Thyroid gland (tissue), 4 donors: ENCODE measurements at regions not wholly inside any gene's neighbourhood (a gene's known extent, or its start where the extent isn't known, plus 50 kb on each side); places are given as distances from the start of the nearest gene placed in this dataset.

Source experiments
- DNase-seq, 2 donors: peaks; one replicate each; pipeline ENCODE4 v3.0.0-alpha.2; 2019
- H3K27ac ChIP-seq, 3 donors: fragments of 200-600 bp; sonication (generic); 1 replicate in 2 of 3; 2 replicates in 1 of 3; pipeline ENCODE4 v1.5.1; 2016 to 2019; ENCODE audit warnings: mild to moderate bottlenecking in 1 of 3, moderate library complexity in 1 of 3
- H3K27me3 ChIP-seq: fragments of 200-600 bp; sonication (generic); one replicate; pipeline ENCODE4 v1.5.1; 2019
- H3K36me3 ChIP-seq, 2 donors: fragments of 200-600 bp; sonication (generic); one replicate each; pipeline ENCODE4 v1.5.1; 2016 to 2019
- H3K4me1 ChIP-seq, 2 donors: fragments of 200-600 bp; sonication (generic); one replicate each; pipeline ENCODE4 v1.5.1; 2017 to 2019
- H3K4me3 ChIP-seq, 3 donors: fragments of 200-600 bp; sonication (generic); replicated peaks in 1 of 3; 1 replicate in 2 of 3; 2 replicates in 1 of 3; pipeline ENCODE4 v1.5.1; 2016; ENCODE audit warnings: mild to moderate bottlenecking in 1 of 3
- H3K9me3 ChIP-seq: fragments of 200-600 bp; sonication (generic); one replicate; pipeline ENCODE4 v1.5.1; 2017
- POLR2A ChIP-seq, 2 donors: fragments of 450-650 bp; IDR thresholded peaks; one replicate each; pipeline ENCODE4 v1.6.1; 2017; ENCODE audit warnings: antibody characterized with exemption in 2 of 2, mild to moderate bottlenecking in 2 of 2, moderate library complexity in 1 of 2
- WGBS, 2 donors: methylation state at CpG; one replicate each; pipeline ENCODE4 v1.1.5; 2017; 5-methylcytosine and 5-hydroxymethylcytosine counted together
- intact Hi-C: fragments of 100-400 bp; cut with DNase I; formaldehyde crosslinking; loops from one replicate; pipeline ENCODE4 v1.15.1; 2023
- TF ChIP-seq, protein P1 (sequence below), 6 experiments: fragments of 200-600 bp in 3 of 6; fragments of 450-650 bp in 3 of 6; sonication (generic) in 3 of 6; IDR thresholded peaks; one replicate each; pipeline ENCODE4 v1.5.1; 2016 to 2019; ENCODE audit warnings: antibody characterized with exemption in 6 of 6, mild to moderate bottlenecking in 2 of 6, inconsistent platforms in 1 of 6, moderate library complexity in 1 of 6

- H3K4me3 ChIP-seq, result no peak overlapping the region
- no peak overlapping the region for H3K27ac ChIP-seq
- no peaks in the 10 kb centered on the region for H3K27me3 ChIP-seq
- H3K9me3 ChIP-seq, result no peaks in the 10 kb centered on the region
- intact Hi-C loops, result no loop called here
- H3K4me1 ChIP-seq, result no peaks in the 10 kb centered on the region
- TF ChIP-seq, protein P1, sequence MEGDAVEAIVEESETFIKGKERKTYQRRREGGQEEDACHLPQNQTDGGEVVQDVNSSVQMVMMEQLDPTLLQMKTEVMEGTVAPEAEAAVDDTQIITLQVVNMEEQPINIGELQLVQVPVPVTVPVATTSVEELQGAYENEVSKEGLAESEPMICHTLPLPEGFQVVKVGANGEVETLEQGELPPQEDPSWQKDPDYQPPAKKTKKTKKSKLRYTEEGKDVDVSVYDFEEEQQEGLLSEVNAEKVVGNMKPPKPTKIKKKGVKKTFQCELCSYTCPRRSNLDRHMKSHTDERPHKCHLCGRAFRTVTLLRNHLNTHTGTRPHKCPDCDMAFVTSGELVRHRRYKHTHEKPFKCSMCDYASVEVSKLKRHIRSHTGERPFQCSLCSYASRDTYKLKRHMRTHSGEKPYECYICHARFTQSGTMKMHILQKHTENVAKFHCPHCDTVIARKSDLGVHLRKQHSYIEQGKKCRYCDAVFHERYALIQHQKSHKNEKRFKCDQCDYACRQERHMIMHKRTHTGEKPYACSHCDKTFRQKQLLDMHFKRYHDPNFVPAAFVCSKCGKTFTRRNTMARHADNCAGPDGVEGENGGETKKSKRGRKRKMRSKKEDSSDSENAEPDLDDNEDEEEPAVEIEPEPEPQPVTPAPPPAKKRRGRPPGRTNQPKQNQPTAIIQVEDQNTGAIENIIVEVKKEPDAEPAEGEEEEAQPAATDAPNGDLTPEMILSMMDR (IDR thresholded peaks at IDR 0.05), result no peak
- H3K36me3 ChIP-seq, result no peaks in the 10 kb centered on the region
- DNase-seq, result no peak
- WGBS, 2 donors, result 81 to 86% methylated on average over 5 of the region's 5 CpGs
Observed at GRCh38 chr5:17819783-17820182, 185.5 kb downstream of the TAF11L14 start.

DNA sequence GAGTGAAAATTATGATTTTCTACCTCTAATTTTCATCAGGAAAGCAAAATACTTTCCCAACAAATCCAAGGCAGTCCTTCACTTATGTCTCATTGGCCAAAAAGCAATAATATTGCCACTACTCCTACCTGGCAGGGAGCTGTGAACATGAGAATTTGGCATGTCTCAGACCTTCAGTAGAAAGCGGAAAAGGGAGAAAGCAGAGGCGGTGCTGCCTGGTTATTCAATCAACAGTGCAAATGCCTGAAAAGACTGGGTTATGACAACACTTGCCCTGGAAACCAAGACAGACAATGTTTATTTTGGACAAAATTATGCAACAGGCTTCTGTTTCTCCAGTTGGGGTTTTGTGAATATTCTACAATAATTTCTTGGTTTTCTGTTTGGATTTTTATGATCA lies 194.4 kb downstream of the TAF11L14 start:
- no peaks in the 10 kb centered on the region for H3K4me1 ChIP-seq
- no peak overlapping the region for H3K4me3 ChIP-seq
- H3K36me3 ChIP-seq, result no peaks in the 10 kb centered on the region
- intact Hi-C loops, result no loop called here
- no peak for DNase-seq
- H3K27ac ChIP-seq, result no peak overlapping the region
- H3K9me3 ChIP-seq, result no peaks in the 10 kb centered on the region
- no peak for TF ChIP-seq POLR2A (IDR thresholded peaks at IDR 0.05)
- TF ChIP-seq, protein P1 (IDR thresholded peaks at IDR 0.05), result no peak
- 81 to 85% methylated on average over 2 of the region's 2 CpGs for WGBS, 2 donors
- no peaks in the 10 kb centered on the region for H3K27me3 ChIP-seq

DNA sequence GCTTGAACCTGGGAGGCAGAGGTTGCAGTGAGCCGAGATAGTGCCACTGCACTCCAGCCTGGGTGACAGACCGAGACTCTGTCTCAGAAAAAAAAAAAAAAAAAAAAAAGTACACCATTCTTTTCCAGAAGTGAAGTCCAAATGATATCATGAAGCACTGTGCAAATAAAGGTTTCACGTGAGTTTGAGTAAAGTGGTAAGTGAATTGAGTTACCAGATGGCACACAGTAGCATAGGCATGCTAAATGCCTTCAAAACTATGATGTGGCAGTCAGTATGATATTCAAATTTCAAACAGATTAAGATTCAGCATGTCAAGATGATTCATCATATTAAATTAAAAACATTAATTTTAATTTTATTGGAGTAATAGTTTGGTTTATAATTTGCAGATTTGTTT lies 195.2 kb downstream of the TAF11L14 start:
- no peaks in the 10 kb centered on the region for H3K4me1 ChIP-seq
- H3K27me3 ChIP-seq, result no peaks in the 10 kb centered on the region
- no peaks in the 10 kb centered on the region for H3K36me3 ChIP-seq
- H3K4me3 ChIP-seq, result no peak overlapping the region
- no peaks in the 10 kb centered on the region for H3K9me3 ChIP-seq
- TF ChIP-seq POLR2A (IDR thresholded peaks at IDR 0.05), result no peak
- TF ChIP-seq, protein P1 (IDR thresholded peaks at IDR 0.05), result no peak
- no peak overlapping the region for H3K27ac ChIP-seq
- intact Hi-C loops, result no loop called here
- WGBS, 2 donors, result 83 to 86% methylated on average over 3 of the region's 3 CpGs
- DNase-seq, result no peak

- no peaks in the 10 kb centered on the region for H3K27me3 ChIP-seq
- TF ChIP-seq, protein P1 (IDR thresholded peaks at IDR 0.05), result no peak
- TF ChIP-seq POLR2A (IDR thresholded peaks at IDR 0.05), result no peak
- 68 to 86% methylated on average over 1 of the region's 1 CpG for WGBS, 2 donors
Observed at GRCh38 chr5:17831279-17831678, 197.0 kb downstream of the TAF11L14 start.

DNA sequence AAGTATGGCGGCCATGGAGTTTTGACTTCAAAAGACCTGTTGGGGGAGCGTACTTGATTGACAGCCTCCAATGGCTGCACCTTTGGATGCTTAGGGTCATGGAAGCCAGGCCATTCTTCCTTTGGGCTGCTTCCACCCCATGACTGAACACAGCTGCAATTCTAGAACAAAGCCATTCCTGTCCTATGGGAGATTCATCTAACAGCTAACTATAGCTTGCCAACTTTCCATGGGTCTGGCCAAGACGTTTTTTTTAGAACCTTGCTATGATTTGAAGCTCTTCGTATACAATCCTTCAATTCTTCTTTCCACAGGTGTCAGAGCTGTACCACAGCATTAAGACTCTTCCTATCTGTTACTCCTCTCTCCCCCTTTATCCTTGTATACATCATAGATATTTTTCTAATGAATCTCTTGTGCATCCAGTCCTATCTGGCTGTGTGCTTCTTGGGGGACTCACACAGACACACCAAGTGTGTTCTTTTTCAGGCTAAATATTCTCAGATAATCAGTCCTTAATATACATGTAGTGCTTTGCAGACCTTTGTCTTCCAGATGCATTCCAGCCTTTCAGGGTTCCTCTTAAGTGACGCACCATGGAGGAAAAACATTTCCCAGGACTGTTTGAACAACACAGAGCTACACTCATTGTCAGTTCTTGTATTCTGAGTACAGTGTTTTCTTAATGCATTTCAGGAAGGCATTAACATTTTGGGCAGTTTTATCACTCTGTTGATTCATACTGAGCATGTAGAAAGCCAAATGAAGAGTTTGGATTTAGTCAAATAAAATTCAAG lies 198.9 kb downstream of the TAF11L14 start:
- no peak for DNase-seq
- Histone ChIP-seq H3K4me3 (no peak overlapping the region), H3K9me3 (no peaks in the 10 kb centered on the region), H3K4me1 (no peaks in the 10 kb centered on the region), H3K27ac (no peak overlapping the region), H3K27me3 (no peaks in the 10 kb centered on the region), H3K36me3 (no peaks in the 10 kb centered on the region)
- intact Hi-C loops, result no loop called here
- TF ChIP-seq, protein P1 (IDR thresholded peaks at IDR 0.05), result no peak
- no peak for TF ChIP-seq POLR2A (IDR thresholded peaks at IDR 0.05)
- 63 to 67% methylated on average over 5 of the region's 5 CpGs for WGBS, 2 donors

More at GRCh38 chr5:17831279-17831678, 197.0 kb downstream of the TAF11L14 start:
- Histone ChIP-seq H3K36me3 (no peaks in the 10 kb centered on the region), H3K4me1 (no peaks in the 10 kb centered on the region), H3K9me3 (no peaks in the 10 kb centered on the region), H3K27ac (no peak overlapping the region), H3K4me3 (no peak overlapping the region)
- DNase-seq, result no peak
- intact Hi-C loops, result no loop called here
